Kidney epithelial cell (primary cell): ENCODE measurements at regions not wholly inside any gene's neighbourhood (a gene's known extent, or its start where the extent isn't known, plus 50 kb on each side); places are given as distances from the start of the nearest gene placed in this dataset.

Source experiments
- DNase-seq: peaks from one replicate; pipeline ENCODE4 v3.0.0-alpha.2; 2010; ENCODE audit warnings: low read depth
- H3K27me3 ChIP-seq: 2 replicates; pipeline ENCODE4 v1.6.0; 2011; ENCODE audit warnings: low read length; ENCODE audit not compliant: control insufficient read depth, insufficient read depth
- H3K36me3 ChIP-seq: 2 replicates; pipeline ENCODE4 v1.5.1; 2011; ENCODE audit warnings: low read length; ENCODE audit not compliant: control insufficient read depth, insufficient read depth
- H3K4me3 ChIP-seq: 2 replicates; pipeline ENCODE4 v1.5.1; 2011; ENCODE audit warnings: low read depth, mild to moderate bottlenecking, control low read depth, low read length
- TF ChIP-seq, protein P1 (sequence below): IDR thresholded peaks from 2 replicates; pipeline ENCODE4 v1.5.1; 2011; ENCODE audit warnings: mild to moderate bottlenecking, moderate library complexity, low read length, control low read depth, inconsistent platforms; ENCODE audit not compliant: insufficient read depth, poor library complexity, severe bottlenecking

DNA sequence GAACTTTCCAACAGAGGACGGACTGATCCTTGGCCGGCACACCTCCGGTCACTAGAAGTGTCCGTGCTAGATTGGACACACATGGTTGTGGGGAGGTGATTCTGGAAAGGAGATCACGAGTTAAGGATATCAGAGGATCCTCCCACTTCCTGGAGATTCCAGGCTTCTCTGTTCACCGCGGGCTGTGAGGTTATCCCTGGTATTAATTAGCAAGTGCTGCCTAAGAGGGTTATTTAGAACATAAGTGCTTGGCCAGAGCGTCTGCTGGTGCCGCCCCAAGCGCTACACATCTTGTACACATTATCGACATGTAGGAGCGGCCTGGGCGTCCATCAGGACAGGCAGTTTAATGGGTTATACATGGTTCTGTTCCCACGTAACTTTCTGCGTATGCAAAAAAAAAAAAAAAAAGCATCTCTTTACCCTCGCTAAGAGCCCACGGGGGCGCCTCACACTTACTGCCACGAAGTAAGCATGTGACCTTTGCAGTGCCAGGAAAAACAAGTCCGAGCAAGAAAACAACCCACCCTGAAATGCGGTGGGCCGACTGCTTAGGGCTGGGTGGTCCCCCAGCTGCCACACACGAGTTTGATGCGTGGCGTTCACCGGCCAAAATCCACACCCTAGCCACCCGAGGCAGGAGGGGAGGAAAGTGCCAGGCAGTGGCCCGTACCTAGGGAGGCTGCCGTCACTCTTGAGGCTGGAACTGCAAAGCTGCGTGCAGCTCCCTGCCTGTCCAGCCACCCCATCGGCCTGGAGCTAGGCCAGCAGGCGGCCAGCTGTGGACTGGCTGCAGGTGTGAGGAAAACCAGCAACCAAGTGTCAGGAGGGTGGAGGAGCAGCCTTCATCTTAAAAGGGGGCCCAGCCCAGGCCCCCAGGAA is 78.0 kb downstream of the CPN2 start:
- TF ChIP-seq, protein P1, sequence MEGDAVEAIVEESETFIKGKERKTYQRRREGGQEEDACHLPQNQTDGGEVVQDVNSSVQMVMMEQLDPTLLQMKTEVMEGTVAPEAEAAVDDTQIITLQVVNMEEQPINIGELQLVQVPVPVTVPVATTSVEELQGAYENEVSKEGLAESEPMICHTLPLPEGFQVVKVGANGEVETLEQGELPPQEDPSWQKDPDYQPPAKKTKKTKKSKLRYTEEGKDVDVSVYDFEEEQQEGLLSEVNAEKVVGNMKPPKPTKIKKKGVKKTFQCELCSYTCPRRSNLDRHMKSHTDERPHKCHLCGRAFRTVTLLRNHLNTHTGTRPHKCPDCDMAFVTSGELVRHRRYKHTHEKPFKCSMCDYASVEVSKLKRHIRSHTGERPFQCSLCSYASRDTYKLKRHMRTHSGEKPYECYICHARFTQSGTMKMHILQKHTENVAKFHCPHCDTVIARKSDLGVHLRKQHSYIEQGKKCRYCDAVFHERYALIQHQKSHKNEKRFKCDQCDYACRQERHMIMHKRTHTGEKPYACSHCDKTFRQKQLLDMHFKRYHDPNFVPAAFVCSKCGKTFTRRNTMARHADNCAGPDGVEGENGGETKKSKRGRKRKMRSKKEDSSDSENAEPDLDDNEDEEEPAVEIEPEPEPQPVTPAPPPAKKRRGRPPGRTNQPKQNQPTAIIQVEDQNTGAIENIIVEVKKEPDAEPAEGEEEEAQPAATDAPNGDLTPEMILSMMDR = no peak
- Histone ChIP-seq H3K36me3 (no peaks in the 10 kb centered on the region), H3K27me3 (no peaks in the 10 kb centered on the region), H3K4me3 (no peak overlapping the region)
- no peak for DNase-seq

DNA sequence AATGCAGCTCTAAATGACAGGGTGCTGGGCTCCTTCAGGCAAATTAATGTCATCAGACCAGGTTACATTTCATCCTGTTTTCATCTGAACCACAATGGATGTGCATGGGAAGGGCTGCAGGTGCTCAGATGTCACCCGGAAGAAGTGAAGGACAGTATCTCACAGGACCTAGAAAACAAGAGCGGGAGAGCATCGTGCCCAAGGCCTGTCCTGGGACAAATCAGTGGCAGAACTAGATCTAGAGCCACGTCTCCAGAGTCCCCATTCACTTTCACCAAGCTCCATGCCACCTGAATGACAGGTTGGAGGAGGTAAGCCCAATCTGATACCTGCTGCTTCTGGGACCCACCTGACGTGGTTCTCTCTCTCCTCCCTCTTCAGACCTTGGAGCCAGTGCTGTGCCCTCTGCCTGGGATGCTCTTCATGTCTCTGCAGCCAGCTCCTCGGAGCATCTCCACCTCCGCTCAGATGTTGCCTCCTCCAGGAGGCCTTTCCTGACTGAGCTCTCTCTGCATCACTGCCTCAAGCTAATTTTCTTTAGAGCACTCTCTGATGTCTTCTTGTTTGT is 77.3 kb downstream of the CPN2 start:
- TF ChIP-seq, protein P1 = no peak
- no peaks in the 10 kb centered on the region for H3K27me3 ChIP-seq
- DNase-seq = no peak

DNA sequence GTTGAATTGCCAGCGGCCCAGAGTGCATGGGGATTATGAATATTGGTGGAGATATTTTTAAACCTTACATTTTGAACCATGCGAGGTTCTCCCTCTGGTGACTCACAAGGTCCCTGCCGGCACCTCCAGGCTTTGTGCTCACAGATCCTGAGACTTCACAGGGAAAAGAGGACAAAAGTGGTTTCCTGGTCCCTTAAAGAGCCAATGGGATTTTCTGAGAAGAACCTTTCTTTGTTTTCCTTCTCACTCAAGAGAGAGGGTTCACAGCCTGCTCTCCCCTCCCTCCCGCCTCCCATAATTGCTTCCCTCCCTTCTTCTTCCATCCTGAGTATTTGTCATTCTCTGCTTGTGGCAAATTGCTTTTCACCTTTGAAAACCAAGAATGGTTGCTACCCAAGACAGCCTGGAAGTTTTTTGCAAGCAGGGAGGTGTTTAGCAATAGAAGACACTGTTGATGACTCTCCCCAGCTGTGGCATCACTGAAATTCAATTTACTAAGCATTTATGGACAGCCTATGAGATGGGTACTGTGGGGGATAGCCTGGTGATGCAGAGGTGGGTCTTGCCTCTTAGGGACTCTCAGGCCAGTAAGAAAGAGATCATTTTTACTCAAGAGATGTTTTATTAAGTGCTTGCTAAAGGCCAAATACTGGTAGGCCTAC is 76.6 kb downstream of the CPN2 start:
- TF ChIP-seq, protein P1 = no peak
- Histone ChIP-seq H3K4me3 (no peak overlapping the region), H3K36me3 (no peaks in the 10 kb centered on the region), H3K27me3 (no peaks in the 10 kb centered on the region)
- DNase-seq = no peak

More for the DNA sequence above, 77.3 kb downstream of the CPN2 start:
- H3K36me3 ChIP-seq = no peaks in the 10 kb centered on the region
- no peak overlapping the region for H3K4me3 ChIP-seq

DNA sequence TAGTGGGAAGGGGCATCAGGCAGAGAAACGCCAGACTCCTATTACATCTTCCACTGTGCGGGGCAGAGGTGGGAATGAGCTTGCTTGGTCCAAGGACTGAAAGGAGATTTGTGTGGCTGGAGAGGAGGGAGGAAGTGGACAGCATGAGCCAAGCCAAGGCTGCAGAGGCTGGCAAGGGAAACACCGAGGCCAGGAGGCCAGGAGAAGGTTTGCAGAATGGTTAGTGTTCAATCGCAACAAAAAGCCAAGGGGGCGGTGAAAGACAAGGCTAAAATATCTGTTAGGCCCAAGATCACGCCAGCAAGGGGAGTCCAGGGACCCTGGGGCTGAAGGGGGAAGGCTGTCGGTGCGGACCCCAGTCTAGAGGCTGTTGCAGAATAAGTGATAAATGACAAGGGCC is 75.8 kb downstream of the CPN2 start:
- TF ChIP-seq, protein P1 = no peak
- Histone ChIP-seq H3K27me3 (peaks cover 2% of the 10 kb centered on the region), H3K36me3 (no peaks in the 10 kb centered on the region), H3K4me3 (no peak overlapping the region)
- no peak for DNase-seq

DNA sequence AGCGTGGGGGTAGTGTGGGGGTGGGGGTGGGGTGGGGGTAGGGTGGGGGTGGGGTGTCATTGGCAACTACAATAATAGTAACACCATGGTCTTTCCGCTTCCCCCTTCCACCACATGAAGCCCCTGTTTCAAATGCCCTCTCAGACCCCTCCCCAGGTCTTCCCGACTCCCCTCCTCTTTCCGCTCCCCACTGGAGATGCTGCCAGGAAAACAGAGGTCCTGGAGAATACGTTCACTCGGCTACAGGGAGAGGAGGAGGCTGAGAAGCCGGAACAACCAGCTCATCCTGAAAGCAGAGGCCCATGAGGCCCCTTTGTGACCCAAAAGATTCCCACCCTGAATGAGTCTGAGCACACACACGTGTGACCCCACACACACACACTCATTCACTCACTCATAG is 75.4 kb downstream of the CPN2 start:
- TF ChIP-seq, protein P1 = no peak
- no peak for DNase-seq
- no peaks in the 10 kb centered on the region for H3K36me3 ChIP-seq

More for the DNA sequence above, 75.4 kb downstream of the CPN2 start:
- Histone ChIP-seq H3K4me3 (no peak overlapping the region), H3K27me3 (peaks cover 2% of the 10 kb centered on the region)
